ENCODE measurements at regions not wholly inside any gene's neighbourhood (a gene's known extent, or its start where the extent isn't known, plus 50 kb on each side); places are given as distances from the start of the nearest gene placed in this dataset.
"Not testable (repeated sequence)": the region's sequence is repeated elsewhere in the genome, so short reads cannot be mapped to it uniquely, and the experiment has no call there.

DNA sequence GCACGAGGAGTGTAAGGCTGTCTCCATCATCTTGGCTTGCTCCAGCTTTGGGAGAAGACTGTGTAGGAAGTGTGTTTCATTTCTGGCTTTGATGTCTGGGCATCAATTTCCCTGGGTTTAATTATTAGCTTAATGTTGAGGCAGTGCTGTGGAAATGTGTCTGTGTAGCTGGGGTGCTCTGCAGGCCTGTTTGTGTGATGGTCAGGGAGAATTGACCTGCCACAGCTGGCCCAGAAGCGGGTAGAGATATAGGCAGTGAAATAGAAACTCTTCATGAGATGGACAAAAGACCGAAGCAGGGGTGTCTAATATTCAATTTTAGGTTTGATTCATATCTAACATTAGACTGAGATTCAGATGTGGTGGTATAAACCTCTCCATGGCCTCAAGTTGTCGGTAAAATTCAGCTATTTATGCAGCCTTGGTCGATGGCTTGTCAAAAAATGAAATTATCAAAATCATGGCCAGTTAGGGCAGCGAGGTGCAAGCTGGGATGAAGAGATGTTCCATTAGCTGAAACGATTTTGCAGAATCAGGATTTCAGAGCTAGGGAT, 95.3 kb upstream of the SNX9 start:
- no peak for DNase-seq

DNA sequence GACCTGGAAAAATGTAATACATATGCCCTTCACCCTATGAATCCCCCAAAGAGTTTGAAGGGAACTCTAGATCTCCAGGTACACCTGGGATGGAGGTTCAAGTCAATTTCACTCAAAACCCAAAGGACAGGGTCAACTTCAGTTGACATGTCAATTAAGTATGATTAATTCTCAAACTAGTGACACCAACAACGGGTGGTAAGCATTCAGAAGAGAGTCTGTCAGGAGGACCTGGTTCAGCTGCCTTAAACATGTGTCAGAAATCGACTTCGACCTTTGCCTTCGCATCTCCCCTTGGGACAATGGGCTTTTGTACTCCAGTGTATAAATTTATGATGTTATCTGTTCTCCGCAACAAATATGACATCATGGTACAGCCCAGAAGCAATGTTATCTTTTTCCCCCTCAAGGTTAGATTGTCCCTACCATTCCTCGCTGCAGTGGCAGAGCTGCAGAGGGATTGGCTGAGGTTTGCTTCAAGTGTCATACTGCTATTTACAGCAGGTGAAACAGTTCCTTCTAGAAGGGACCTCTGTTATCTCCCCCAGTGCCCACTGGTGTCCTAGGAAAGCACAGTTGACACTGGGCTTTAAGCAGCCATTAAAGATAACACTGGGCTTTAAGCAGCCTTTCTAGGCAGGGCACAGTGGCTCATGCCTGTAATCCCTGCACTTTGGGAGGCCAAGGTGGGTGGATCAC, 94.7 kb upstream of the SNX9 start:
- DNase-seq = no peak

DNA sequence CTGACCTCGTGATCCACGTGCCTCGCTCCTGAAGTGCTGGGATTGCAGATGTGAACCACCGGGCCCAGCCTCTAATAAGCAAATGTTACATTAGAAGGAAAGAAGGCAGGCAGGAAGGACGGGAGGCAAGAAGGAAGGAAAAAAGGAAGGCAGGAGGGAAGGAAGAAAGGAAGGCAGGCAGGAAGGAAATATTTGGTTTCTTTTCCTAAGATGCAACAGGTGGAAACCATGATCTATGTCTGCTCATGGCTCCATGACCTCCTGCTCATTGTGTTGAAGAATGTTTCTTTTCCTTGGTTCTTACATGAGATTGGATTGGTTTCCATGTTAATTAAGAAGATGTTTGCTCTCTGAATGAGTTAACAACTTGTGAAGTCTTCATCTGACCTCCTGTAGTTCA, 91.8 kb upstream of the SNX9 start:
- DNase-seq = no peak

DNA sequence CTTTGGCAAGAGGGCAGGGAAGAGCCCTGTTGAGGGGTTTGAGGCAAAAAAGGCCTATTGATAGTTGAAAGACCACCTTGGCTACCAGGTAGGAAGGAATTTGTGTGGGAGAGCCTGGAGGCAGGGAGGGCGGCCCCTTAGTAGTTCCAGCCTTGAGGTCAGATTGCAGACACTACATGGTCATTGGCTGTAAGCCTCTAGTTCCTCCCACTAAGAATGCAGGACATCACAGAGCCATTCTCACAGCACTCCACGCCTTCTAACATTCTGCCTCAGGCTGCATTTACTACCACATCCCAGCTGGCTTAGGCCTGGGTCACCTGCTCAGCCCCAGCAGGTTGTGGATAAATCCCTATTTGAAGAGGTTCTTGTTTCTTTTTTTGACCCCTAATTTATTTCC, 91.0 kb upstream of the SNX9 start:
- DNase-seq = no peak

DNA sequence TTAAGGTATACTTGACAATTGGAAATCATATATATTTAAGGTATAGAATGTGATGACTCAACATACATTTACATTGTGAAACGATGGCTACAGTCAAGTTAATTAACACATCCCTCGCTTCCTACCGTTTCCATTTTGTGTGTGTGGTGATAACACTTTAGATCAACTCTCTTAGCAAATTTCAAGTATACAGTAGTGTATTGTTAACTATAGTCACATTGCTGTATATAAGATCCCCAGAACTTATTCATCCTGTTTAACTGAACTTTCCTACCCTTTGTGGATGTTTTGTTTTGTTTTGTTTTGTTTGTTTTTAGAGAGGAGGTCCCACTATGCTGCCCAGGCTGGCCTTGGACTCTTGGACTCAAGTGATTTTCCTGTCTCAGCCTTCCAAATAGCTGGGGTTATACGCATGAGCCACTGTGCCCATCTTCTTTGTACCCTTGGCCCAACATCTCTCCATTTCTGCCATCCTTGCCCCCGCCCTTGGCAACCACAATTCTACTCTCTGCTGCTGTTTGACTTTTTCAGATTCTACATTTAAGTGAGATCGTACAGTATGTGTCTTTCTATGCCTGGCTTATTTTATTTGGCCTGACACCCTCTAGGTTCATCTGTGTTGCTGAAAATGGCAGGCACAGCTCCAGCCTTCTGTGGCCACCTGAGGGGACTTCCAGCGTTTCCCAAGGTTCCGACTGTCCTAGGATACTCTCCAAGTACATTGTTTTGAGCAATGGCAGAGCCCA, 90.5 kb upstream of the SNX9 start:
- no peak for DNase-seq

DNA sequence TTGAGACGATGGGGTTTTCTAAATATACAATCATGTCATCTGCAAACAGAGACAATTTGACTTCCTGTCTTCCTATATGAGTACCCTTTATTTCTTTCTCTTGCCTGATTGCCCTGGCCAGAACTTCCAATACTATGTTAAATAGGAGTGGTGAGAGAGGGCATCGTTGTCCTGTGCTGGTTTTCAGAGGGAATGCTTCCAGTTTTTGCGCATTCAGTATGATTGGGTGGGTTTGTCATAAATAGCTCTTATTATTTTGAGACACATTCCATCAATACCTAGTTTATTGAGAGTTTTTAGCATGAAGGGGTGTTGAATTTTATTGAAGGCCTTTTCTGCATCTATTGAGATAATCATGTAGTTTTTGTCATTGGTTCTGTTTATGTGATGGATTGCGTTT, 86.5 kb upstream of the SNX9 start:
- DNase-seq = not testable (repeated sequence)

DNA sequence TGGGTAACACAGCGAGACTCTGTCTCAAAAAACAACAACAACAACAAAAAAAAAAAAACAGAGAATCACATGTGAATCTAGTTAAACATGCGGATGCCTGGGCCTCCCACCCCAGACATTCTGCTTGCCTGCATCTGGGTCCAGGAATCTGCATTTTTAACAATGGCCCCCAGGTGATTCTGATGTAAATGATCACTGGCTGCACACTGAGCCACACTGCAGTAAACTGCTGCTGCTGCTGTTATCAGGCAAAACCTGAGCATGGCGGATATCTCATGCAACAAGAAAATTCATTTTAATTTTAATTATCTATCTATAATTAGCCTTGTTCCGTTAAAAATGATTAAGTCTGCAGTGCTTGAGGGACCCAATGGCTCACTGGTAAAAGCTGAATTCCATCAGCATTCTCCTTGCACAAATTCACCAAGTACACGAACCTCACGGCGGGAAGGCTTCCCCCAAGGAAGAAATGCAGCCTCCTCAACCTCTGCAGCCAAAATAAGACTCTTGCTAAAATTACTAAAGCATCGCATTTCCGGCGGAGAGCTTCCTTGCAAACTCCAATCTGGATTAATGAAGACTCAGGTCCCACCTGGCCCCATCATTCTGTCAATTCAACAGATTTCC, 81.6 kb upstream of the SNX9 start:
- DNase-seq = no peak

DNA sequence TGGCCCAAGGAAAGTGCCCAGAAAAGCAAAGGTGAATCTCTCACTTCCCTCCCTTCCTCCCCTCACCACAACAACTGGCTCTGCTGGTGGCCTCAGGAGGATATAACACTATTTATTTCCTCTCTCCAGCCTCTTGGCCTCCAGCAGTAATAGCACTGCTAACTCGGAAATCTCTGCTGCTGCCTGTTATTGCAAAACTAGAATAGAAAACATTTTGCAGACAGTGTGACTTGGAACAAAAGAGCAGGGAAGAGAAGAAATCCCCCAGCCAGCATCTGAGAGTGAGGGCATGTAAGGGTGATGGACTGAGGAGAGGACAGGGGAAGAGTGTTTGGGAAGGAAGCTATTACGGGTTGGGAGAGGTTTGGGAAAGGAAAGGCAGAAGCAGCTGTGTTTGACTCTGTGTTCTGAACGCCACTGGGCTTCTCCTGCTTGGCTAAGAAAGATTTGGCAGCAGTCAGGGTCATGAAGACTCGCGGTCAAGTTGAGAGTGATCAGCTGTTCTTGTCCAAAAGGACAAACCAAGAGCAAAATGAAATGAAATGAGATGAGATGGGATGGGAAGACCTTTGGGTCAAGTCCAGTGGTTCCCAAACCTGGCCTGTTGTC, 81.0 kb upstream of the SNX9 start:
- no peak for DNase-seq

DNA sequence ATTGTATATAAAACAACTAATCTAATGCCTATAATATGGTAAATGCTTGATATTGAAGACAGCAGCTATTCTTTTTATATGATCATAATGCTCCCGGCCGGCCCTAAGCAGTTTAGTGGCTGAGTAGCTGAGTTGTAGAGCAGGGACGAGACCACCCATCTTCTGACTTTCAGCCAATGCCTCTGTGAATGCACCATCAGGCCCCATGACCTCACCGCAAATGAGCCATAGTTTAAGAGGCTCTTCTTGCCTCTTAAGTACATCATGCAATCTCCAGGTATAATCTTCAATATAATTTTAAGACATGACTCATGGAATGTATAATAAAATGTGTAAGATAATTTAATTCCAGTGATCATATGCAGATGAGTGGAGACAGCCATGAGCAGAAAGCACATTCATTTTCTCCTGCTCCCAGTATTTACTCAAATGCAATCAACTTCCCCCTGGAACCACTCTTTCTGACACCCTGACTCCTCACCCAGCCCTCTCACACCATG, 78.9 kb upstream of the SNX9 start:
- DNase-seq = no peak

DNA sequence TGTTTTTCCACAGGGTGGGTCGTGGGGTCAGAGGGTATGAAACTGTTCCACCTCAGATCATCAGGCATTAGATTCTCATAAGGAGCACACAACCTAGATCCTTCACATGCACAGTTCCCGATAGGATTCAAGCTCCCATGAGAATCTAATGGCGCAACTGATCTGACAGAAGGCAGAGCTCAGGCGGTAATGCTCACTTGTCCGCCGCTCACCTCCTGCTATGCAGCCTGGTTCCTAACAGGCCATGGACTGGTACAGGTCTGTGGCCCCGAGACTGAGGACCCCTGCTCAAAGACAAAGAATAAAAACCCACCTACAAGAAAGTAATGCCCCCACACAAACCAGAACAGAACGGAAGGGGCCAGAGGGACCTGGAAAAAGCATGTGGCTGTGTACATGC, 76.1 kb upstream of the SNX9 start:
- DNase-seq = no peak

DNA sequence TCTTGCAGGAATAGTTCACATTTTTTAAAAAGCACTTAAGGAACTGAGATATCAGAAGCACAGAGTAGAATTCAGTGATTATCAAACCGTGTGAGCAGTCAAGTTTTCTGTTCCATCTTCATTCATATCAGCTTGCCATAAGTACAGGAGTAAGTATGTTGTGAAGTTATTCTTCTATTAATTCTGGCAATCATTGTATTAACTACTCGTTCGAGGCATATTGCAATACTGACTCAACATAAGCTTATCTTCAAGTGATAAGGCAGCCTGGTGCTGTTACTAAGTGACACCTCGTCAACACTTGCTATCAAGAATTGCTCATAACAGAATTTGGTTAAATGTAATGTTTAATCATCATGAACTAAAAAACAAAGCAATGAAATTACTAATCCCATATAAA, 75.7 kb upstream of the SNX9 start:
- no peak for DNase-seq

DNA sequence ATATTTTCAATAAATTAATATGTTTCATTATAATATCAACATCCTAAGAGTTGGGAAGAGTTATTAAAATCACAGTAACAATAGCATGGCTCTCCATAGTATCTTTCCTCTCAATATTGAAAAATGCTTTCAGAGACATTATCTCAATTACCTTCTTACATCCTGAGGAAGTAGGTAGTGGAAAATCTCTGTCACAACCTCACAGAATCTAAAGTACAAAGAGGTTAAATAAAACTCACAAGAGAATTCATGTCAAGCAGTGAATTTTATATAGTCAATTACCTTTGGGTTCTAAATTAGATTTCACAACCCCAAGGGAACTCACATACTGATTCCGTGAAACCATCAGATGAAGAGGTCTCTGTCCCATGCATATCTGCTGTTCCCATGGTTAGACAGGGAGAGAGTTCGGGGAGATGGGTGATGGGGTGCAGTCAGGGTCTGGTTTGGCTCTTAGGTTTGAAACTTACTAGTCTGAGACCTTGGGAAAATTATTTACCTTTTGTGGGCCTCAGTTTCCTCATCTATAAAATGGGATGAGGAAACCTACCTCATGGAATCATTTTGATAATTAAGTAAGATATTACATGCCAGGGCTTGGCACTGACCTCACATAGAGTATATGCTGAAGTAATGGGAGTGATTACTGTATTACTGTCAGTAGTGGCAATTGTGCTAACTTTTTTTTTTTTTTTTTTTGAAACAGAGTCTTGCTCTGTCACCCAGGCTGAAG, 74.0 kb upstream of the SNX9 start:
- DNase-seq = no peak

DNA sequence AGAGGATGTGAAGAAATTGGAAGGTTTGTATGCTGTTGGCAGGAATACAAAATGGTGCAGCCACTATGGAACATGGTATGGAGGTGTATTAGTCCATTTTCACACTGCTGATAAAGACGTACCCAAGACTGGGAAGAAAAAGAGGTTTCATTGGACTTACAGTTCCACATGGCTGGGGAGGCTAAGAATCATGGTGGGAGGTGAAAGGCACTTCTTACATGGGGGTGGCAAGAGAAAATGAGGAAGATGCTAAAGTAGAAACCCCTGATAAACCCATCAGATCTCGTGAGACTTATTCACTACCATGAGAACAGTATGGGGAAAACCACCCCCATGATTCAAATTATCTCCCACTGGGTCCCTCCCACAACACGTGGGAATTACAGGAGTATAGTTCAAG, 72.1 kb upstream of the SNX9 start:
- not testable (repeated sequence) for DNase-seq

DNA sequence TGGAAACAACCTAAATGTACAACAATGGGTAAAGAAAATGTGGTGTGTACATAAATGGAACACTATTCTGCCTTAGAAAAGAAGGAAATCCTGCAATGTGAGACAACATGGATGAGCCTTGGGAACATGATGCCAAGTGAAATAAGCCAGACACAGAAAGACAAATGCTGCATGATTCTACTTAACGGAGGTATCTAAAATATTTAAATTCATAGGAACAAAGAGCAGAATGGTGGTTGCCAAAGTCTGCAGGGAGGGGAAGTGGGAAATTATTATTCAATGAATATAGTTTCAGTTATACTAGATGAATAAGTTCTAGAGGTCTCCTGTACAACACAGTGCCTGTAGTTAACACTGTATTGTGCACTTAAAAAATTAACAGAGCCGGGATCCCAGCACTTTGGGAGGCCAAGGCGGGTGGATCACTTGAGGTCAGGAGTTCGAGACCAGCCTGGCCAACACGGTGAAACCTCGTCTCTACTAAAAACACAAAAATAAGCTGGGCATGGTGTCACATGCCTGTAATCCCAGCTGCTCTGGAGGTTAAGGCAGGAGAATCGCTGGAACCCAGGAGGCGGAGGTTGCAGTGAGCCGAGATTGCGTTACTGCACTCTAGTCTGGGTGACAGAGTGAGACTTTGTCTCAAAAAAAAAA, 71.4 kb upstream of the SNX9 start:
- no peak for DNase-seq

DNA sequence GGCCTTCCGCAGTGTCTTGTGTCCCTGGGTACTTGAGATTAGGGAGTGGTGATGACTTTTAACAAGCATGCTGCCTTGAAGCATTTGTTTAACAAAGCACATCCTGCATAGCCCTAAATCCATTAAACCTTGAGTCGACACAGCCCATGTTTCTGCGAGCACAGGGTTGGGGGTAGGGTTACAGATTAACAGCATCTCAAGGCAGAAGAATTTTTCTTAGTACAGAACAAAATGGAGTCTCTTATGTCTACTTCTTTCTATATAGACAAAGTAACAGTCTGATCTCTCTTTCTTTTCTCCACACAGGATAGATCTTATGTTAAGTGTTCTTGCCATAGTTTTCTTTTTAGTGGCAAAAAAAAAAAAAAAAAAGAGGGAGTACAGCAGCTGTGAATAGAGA, 70.2 kb upstream of the SNX9 start:
- DNase-seq = not testable (repeated sequence)

DNA sequence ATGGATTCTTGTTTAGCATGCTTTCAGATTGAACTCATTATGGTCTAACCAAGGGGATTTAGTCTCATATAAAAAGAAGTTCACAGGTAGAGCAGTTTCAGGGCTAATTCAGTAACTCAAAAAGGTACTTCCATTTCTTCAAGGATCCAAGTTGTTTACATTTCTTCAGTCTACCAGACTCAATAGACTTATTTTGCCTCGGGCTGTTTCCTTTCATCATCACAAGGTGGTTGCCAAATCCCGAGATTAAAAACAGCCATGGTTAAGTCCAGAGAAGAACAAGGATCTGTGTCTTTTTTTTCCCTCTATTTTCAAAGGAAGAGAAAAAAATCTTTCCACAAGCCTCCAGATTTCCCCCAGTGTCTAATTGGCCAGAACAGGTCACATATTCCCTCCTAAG, 69.8 kb upstream of the SNX9 start:
- DNase-seq = no peak

DNA sequence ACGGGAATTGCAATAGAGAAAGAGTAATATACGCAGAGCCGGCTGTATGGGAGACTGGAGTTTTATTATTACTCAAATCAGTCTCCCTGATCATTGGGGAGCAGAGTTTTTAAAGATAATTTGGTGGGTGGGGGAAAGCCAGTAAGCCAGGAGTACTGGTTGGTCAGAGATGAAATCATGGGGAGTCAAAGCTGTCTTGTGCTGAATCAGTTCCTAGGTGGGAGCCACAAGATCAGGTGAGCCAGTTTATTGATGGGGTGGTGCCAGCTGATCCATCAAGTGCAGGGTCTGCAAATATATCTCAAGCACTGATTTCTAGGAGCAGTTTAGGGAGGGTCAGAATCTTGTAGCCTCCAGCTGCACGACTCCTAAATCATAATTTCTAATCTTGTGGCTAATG, 69.2 kb upstream of the SNX9 start:
- not testable (repeated sequence) for DNase-seq

DNA sequence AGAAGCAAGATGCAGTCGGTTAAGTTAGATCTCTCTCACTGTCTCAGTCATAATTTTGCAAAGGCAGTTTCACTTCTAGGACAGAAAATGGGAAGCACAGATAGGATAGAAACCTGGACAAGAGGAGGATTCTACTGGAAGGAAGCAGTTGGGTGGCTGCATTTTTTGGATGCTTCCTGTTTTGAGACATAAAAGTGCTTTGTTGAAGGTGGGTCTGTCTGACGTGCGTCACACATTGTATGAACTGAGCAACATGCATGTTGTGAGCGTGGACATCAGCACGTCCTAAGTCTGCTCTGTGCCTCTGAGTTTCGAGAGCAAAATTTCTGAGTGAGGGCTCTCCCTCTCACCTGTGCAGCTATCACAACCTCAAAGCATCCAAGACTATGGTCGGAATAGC, 68.7 kb upstream of the SNX9 start:
- DNase-seq = no peak

DNA sequence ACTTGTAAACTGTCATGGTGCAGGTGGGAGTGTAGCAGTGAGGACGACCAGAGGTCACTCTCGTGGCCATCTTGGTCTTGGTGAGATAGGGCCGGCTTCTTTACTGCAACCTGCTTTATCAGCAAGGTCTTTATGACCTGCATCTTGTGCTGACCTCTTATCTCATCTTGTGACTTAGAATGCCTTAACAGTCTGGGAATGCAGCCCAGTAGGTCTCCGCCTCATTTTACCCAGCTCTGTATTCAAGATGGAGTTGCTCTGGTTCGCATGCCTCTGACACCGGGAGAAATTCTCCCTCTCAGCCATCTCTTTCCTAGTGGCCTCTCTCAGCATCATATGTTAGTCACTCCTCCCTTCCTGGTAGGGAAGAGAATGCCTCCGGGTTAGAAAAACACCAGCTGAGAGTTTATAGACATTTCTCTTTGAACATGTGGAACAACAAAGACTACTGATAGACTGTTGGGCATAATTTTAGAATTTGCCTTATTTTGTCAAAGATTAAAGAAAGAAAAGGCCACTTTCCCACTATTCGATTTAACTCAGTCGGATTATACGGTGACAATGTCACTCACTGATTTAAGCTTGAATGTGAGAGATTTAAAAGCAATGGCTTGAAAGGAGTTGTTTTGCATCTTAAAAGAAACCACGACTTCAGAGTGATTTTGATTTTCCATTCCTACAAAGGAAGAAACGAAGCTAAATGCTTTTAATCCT, 67.9 kb upstream of the SNX9 start:
- no peak for DNase-seq

DNA sequence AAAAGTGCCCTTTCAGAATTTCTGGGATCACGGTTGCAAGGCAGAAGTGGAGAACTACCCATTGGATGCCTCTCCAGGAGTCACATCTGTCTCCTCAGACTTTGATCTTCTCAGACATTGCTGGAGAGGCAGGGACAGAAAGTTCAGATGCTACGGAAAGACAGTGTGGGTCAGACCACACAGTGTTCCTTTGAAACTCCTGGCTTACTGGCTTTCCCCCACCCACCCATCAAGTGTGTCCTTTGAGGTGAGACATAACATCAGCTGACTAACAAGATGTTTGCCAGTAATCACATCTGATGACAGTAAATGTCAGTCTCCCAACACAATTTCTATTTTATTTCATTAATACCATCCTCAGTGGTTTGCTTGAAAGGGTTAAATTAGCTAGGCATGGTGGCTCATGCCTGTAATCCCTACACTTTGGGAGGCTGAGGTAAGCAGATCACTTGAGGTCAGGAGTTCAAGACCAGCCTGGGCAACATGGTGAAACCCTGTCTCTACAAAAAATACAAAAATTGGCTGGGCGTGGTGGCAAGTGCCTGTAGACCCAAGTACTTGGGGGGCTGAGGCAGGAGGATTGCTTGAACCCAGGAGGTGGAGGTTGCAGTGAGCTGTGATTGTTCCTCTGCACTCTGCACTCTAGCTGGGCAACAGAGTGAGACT, 67.2 kb upstream of the SNX9 start:
- no peak for DNase-seq
